IgD-negative memory B cell (primary cell): ENCODE measurements at regions not wholly inside any gene's neighbourhood (a gene's known extent, or its start where the extent isn't known, plus 50 kb on each side); places are given as distances from the start of the nearest gene placed in this dataset.
A peak's percentile ranks its signal among the peaks of the same experiment; 100 is the strongest.

Source experiments
- H3K27ac Mint-ChIP-seq, 3 donors: one replicate each; pipeline ENCODE4 v1.8.0; 2020 to 2022; ENCODE audit warnings: mild to moderate bottlenecking in 3 of 3, mixed read lengths in 3 of 3, moderate library complexity in 1 of 3
- H3K27me3 Mint-ChIP-seq: one replicate; pipeline ENCODE4 v1.8.0; 2021; ENCODE audit warnings: mixed read lengths
- H3K36me3 Mint-ChIP-seq: one replicate; pipeline ENCODE4 v1.8.0; 2020; ENCODE audit warnings: mild to moderate bottlenecking, mixed read lengths
- H3K4me1 Mint-ChIP-seq, 3 donors: one replicate each; pipeline ENCODE4 v1.8.0; 2020 to 2022; ENCODE audit warnings: mixed read lengths in 3 of 3, mild to moderate bottlenecking in 1 of 3
- H3K4me3 Mint-ChIP-seq, 4 donors: one replicate each; pipeline ENCODE4 v1.8.0; 2020 to 2022; ENCODE audit warnings: mild to moderate bottlenecking in 4 of 4, mixed read lengths in 4 of 4, moderate library complexity in 3 of 4
- H3K9me3 Mint-ChIP-seq, 3 donors: one replicate each; pipeline ENCODE4 v1.8.0; 2020 to 2021; ENCODE audit warnings: mixed read lengths in 3 of 3, mild to moderate bottlenecking in 1 of 3

- Mint-ChIP-seq H3K9me3 (peaks cover 0 to 1% (median 0%) of the 10 kb centered on the region in 3 donors), H3K4me3 (no peak overlapping the region), H3K4me1 (no peaks in the 10 kb centered on the region), H3K36me3 (peaks cover 4% of the 10 kb centered on the region), H3K27ac (no peak overlapping the region), H3K27me3 (no peaks in the 10 kb centered on the region)
Measured at GRCh38 chr1:105730701-105731100, 1325.8 kb upstream of the PRMT6 start.

- Mint-ChIP-seq H3K4me3 (no peak overlapping the region), H3K27ac (no peak overlapping the region), H3K4me1 (peaks cover 0 to 2% (median 0%) of the 10 kb centered on the region in 3 donors), H3K36me3 (peaks cover 2% of the 10 kb centered on the region), H3K27me3 (no peaks in the 10 kb centered on the region), H3K9me3 (no peaks in the 10 kb centered on the region)
Measured at GRCh38 chr1:105736349-105736748, 1320.1 kb upstream of the PRMT6 start.

GRCh38 chr1:105779727-105780126 lies 1276.7 kb upstream of the PRMT6 start:
- Mint-ChIP-seq H3K9me3 (peaks cover 4 to 7% (median 4%) of the 10 kb centered on the region in 3 donors), H3K27me3 (peaks cover 1% of the 10 kb centered on the region), H3K27ac (no peak overlapping the region), H3K4me3 (no peak overlapping the region), H3K4me1 (peaks cover 0 to 2% (median 0%) of the 10 kb centered on the region in 3 donors), H3K36me3 (no peaks in the 10 kb centered on the region)

- Mint-ChIP-seq H3K27ac (no peak overlapping the region), H3K27me3 (no peaks in the 10 kb centered on the region), H3K4me3 (no peak overlapping the region), H3K36me3 (no peaks in the 10 kb centered on the region), H3K9me3 (peaks cover 2 to 6% (median 4%) of the 10 kb centered on the region in 3 donors), H3K4me1 (peaks cover 0 to 2% (median 0%) of the 10 kb centered on the region in 3 donors)
Measured at GRCh38 chr1:105785021-105785420, 1271.5 kb upstream of the PRMT6 start.

- Mint-ChIP-seq H3K36me3 (no peaks in the 10 kb centered on the region), H3K27ac (no peak overlapping the region), H3K4me3 (no peak overlapping the region), H3K9me3 (no peaks in the 10 kb centered on the region), H3K4me1 (peaks cover 0 to 4% (median 0%) of the 10 kb centered on the region in 3 donors), H3K27me3 (no peaks in the 10 kb centered on the region)
Measured at GRCh38 chr1:105793536-105794146, 1262.8 kb upstream of the PRMT6 start.

GRCh38 chr1:105795741-105796140 lies 1260.7 kb upstream of the PRMT6 start:
- no peak overlapping the region for H3K4me3 Mint-ChIP-seq
- no peak overlapping the region for H3K27ac Mint-ChIP-seq
- H3K4me1 Mint-ChIP-seq = peaks cover 0 to 4% (median 0%) of the 10 kb centered on the region in 3 donors
- H3K27me3 Mint-ChIP-seq = no peaks in the 10 kb centered on the region
- no peaks in the 10 kb centered on the region for H3K36me3 Mint-ChIP-seq
- H3K9me3 Mint-ChIP-seq = no peaks in the 10 kb centered on the region

- Mint-ChIP-seq H3K36me3 (no peaks in the 10 kb centered on the region), H3K4me1 (peaks cover 6 to 13% (median 10%) of the 10 kb centered on the region in 3 donors), H3K27me3 (no peaks in the 10 kb centered on the region), H3K9me3 (peaks cover 0 to 3% (median 2%) of the 10 kb centered on the region in 3 donors), H3K4me3 (peak overlapping the region in 1 of 4 donors; percentile 65), H3K27ac (peak overlapping the region in 1 of 3 donors; percentile 40)
Measured at GRCh38 chr1:105830571-105831146, 1225.8 kb upstream of the PRMT6 start.

- Mint-ChIP-seq H3K27ac (no peak overlapping the region), H3K4me1 (peaks cover 15 to 22% (median 19%) of the 10 kb centered on the region in 3 donors), H3K27me3 (no peaks in the 10 kb centered on the region), H3K4me3 (no peak overlapping the region), H3K36me3 (no peaks in the 10 kb centered on the region), H3K9me3 (peaks cover 0 to 14% (median 5%) of the 10 kb centered on the region in 3 donors)
Measured at GRCh38 chr1:105838071-105838470, 1218.4 kb upstream of the PRMT6 start.

- Mint-ChIP-seq H3K36me3 (no peaks in the 10 kb centered on the region), H3K27ac (no peak overlapping the region), H3K9me3 (peaks cover 3 to 14% (median 8%) of the 10 kb centered on the region in 3 donors), H3K4me1 (peaks cover 0 to 5% (median 1%) of the 10 kb centered on the region in 3 donors), H3K27me3 (no peaks in the 10 kb centered on the region), H3K4me3 (no peak overlapping the region)
Measured at GRCh38 chr1:105865546-105865945, 1190.9 kb upstream of the PRMT6 start.

GRCh38 chr1:105872817-105873216 lies 1183.7 kb upstream of the PRMT6 start:
- peak overlapping the region in 2 of 3 donors; percentile 16 to 31 for H3K27ac Mint-ChIP-seq
- no peaks in the 10 kb centered on the region for H3K27me3 Mint-ChIP-seq
- peak overlapping the region in 1 of 4 donors; percentile 11 for H3K4me3 Mint-ChIP-seq
- H3K4me1 Mint-ChIP-seq = peaks cover 20 to 33% (median 23%) of the 10 kb centered on the region in 3 donors
- peaks cover 4 to 13% (median 5%) of the 10 kb centered on the region in 3 donors for H3K9me3 Mint-ChIP-seq
- H3K36me3 Mint-ChIP-seq = peaks cover 2% of the 10 kb centered on the region

- Mint-ChIP-seq H3K4me1 (peaks cover 20 to 33% (median 24%) of the 10 kb centered on the region in 3 donors), H3K4me3 (peak overlapping the region; percentile 33 to 74 (median 62)), H3K36me3 (peaks cover 2% of the 10 kb centered on the region), H3K9me3 (peaks cover 5 to 14% (median 10%) of the 10 kb centered on the region in 3 donors), H3K27me3 (no peaks in the 10 kb centered on the region), H3K27ac (peak overlapping the region in 2 of 3 donors; percentile 28 to 81)
Measured at GRCh38 chr1:105874621-105875020, 1181.9 kb upstream of the PRMT6 start.

- Mint-ChIP-seq H3K36me3 (no peaks in the 10 kb centered on the region), H3K27me3 (no peaks in the 10 kb centered on the region), H3K27ac (no peak overlapping the region), H3K4me3 (no peak overlapping the region), H3K4me1 (peaks cover 7 to 13% (median 8%) of the 10 kb centered on the region in 3 donors), H3K9me3 (peaks cover 3 to 9% (median 8%) of the 10 kb centered on the region in 3 donors)
Measured at GRCh38 chr1:105886309-105886708, 1170.2 kb upstream of the PRMT6 start.

- H3K4me3 Mint-ChIP-seq = no peak overlapping the region
- peak overlapping the region in 1 of 3 donors; percentile 82 for H3K27ac Mint-ChIP-seq
- peaks cover 0 to 5% (median 3%) of the 10 kb centered on the region in 3 donors for H3K4me1 Mint-ChIP-seq
- no peaks in the 10 kb centered on the region for H3K27me3 Mint-ChIP-seq
- H3K9me3 Mint-ChIP-seq = peaks cover 6 to 16% (median 10%) of the 10 kb centered on the region in 3 donors
- H3K36me3 Mint-ChIP-seq = peaks cover 5% of the 10 kb centered on the region
Measured at GRCh38 chr1:105891308-105891707, 1165.2 kb upstream of the PRMT6 start.

GRCh38 chr1:105894006-105894405 lies 1162.5 kb upstream of the PRMT6 start:
- Mint-ChIP-seq H3K27ac (no peak overlapping the region), H3K36me3 (peaks cover 5% of the 10 kb centered on the region), H3K27me3 (peaks cover 1% of the 10 kb centered on the region), H3K9me3 (peaks cover 6 to 26% (median 14%) of the 10 kb centered on the region in 3 donors), H3K4me1 (peaks cover 0 to 5% (median 0%) of the 10 kb centered on the region in 3 donors), H3K4me3 (no peak overlapping the region)

GRCh38 chr1:105909811-105910210 lies 1146.7 kb upstream of the PRMT6 start:
- H3K36me3 Mint-ChIP-seq = peaks cover 1% of the 10 kb centered on the region
- no peaks in the 10 kb centered on the region for H3K27me3 Mint-ChIP-seq
- no peak overlapping the region for H3K4me3 Mint-ChIP-seq
- H3K4me1 Mint-ChIP-seq = peaks cover 0 to 3% (median 0%) of the 10 kb centered on the region in 3 donors
- peaks cover 0 to 2% (median 0%) of the 10 kb centered on the region in 3 donors for H3K9me3 Mint-ChIP-seq
- H3K27ac Mint-ChIP-seq = no peak overlapping the region
